Urinary bladder (tissue), 3 donors: ENCODE measurements at regions not wholly inside any gene's neighbourhood (a gene's known extent, or its start where the extent isn't known, plus 50 kb on each side); places are given as distances from the start of the nearest gene placed in this dataset.
"Not testable (repeated sequence)": the region's sequence is repeated elsewhere in the genome, so short reads cannot be mapped to it uniquely, and the experiment has no call there.

ENCODE experiments used
- DNase-seq: peaks from one replicate; pipeline ENCODE4 v3.0.0-alpha.2; 2015; ENCODE audit errors: extremely low spot score
- H3K27ac ChIP-seq: one replicate; pipeline ENCODE4 v1.5.1; 2013; ENCODE audit warnings: low read depth, mild to moderate bottlenecking, moderate library complexity
- H3K36me3 ChIP-seq: one replicate; pipeline ENCODE4 v1.6.1; 2013; ENCODE audit warnings: mild to moderate bottlenecking, moderate library complexity; ENCODE audit not compliant: insufficient read depth
- H3K4me1 ChIP-seq: one replicate; pipeline ENCODE4 v1.6.1; 2013; ENCODE audit warnings: mild to moderate bottlenecking, moderate library complexity; ENCODE audit not compliant: insufficient read depth
- H3K4me3 ChIP-seq: one replicate; pipeline ENCODE4 v1.5.1; 2013; ENCODE audit warnings: low read depth, low read length
- WGBS: extraction: QIAGEN DNeasy Blood & Tissue Kit; methylation state at CpG from one replicate; pipeline ENCODE4 v1.1.7; 2013; 5-methylcytosine and 5-hydroxymethylcytosine counted together
- donor health status: healthy with polysubstance abuse.
- donor health status: healthy.

GRCh38 chr13:61258185-61258584 lies 157.5 kb downstream of the PCDH20 start:
- Histone ChIP-seq H3K27ac (no peak overlapping the region), H3K36me3 (no peaks in the 10 kb centered on the region), H3K4me1 (no peaks in the 10 kb centered on the region), H3K4me3 (no peak overlapping the region)
- no peak for DNase-seq

DNA sequence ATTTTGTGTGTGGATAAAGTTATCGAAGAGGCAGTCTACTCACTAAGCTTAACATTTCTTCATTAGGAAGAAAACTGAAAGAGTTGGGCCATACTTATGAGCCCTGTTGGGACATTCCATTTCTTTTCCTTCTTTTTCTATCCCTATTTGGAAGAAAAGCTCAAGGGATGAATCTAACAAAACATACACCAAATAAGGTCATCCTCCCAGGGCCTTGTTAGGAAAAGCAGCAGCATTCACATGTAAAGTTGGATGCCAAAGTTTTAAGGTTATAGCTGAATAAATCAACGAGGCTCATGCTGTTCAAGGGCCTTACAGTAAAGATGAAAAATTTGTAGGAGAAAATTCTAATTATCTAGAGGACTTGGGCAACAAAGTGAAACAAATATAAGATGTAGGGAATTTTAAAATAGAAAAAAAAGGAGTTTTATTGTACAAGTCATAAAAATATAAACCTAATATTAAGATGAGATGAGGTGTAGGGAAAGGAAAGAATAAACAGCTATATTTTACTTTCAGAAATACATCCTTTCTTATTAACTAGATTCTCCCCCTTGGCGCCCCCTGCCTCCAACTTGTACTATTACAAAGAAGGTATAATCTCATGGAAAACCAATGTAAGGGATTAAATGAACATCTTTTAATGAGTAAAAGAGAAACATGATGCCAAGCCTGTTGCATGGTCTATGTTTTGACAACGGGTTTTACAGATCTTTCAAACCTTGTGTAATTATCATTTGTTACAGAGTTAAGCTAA lies 160.4 kb downstream of the PCDH20 start:
- WGBS: 60% methylated on average over 4 of the region's 4 CpGs
- H3K4me3 ChIP-seq: no peak overlapping the region
- no peaks in the 10 kb centered on the region for H3K36me3 ChIP-seq
- no peak for DNase-seq
- H3K4me1 ChIP-seq: no peaks in the 10 kb centered on the region
- no peak overlapping the region for H3K27ac ChIP-seq

- H3K27ac ChIP-seq: no peak overlapping the region
- H3K4me1 ChIP-seq: no peaks in the 10 kb centered on the region
- H3K4me3 ChIP-seq: no peak overlapping the region
- DNase-seq: no peak
- no peaks in the 10 kb centered on the region for H3K36me3 ChIP-seq
- 78% methylated on average over 3 of the region's 3 CpGs for WGBS
Measured at GRCh38 chr13:61253105-61253877, 162.4 kb downstream of the PCDH20 start.

DNA sequence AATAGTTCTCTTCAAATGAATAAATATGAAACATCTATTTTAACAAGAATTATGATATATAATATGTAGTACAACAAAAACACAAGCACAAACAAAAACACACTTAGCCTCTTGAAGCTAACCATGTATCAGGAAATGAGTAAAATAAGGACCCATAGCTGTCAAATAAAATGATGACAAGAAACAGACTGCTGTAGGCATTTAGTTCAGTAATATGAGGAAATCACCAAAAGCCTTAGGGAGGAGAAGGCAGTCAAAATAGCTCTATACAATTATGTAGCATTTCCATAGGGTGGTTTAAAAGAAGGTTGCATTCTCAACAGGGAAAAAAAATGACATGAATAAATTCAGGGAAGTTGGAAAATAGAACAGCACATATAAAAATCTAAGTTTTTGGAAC lies 163.4 kb downstream of the PCDH20 start:
- Histone ChIP-seq H3K4me3 (no peak overlapping the region), H3K4me1 (no peaks in the 10 kb centered on the region), H3K27ac (no peak overlapping the region), H3K36me3 (no peaks in the 10 kb centered on the region)
- peak; percentile 6 for DNase-seq

DNA sequence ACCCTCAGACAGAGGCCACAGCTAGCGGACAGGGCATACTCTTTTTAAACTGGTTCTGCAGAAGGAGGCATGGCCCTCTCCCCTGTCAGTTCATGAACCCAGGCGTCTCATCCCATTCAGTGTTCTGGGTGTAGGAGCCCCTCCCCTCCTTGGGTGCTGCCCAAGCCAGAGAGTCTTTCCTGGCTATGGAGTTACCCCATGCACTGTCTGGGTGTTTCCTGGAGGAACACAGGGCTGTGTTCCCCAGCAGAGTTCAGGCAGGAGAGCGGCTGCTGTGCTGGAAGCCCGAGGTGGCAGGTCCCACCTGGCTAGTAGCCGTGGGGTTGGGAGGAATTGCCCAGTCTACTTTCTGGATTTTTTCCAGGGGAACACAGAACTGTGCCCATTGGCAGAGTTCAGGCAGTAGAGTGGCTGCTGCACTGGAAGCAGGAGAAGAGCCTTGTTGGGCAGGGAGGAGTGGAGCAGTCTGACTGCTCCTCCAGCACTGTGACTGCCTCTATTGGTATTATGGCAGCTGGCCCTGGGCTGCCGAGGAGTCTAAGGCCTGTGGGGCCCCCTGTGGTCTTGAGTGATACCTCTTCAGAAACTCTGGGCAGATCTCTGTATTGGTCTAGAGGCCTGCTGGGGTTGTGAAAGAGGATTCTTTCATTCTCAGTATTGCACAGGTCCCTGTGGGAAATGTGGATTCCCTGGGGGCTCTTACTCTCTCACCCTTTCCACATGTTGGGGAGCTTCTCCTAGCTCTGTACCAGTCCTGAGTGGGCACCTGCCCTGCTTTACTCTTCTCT lies 168.3 kb downstream of the PCDH20 start:
- DNase-seq: no peak
- WGBS: 84% methylated on average over 6 of the region's 6 CpGs
- no peaks in the 10 kb centered on the region for H3K36me3 ChIP-seq
- H3K27ac ChIP-seq: no peak overlapping the region
- no peaks in the 10 kb centered on the region for H3K4me1 ChIP-seq
- no peak overlapping the region for H3K4me3 ChIP-seq

- WGBS: 70% methylated on average over 2 of the region's 2 CpGs
- Histone ChIP-seq H3K4me3 (no peak overlapping the region), H3K36me3 (no peaks in the 10 kb centered on the region), H3K27ac (no peak overlapping the region), H3K4me1 (no peaks in the 10 kb centered on the region)
- DNase-seq: no peak
Measured at GRCh38 chr13:61246351-61246750, 169.3 kb downstream of the PCDH20 start.

DNA sequence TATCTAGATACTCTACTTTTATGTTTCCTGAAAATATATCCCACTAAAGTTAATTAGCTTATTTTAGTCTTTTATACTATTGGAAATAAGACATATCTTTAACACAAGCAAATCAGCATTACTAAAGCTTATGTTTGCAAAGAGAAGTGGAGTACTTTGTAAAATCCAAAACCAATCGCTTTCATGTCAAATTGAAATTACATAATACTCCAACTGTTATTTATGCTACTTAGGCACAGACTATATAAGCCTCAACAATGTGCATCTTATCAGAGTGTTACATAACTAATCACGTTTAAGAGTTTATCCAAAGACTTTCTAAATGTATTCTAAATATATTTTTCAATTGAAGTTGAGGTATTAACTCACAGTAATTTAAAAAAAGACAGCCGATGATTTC lies 200.0 kb downstream of the PCDH20 start:
- Histone ChIP-seq H3K27ac (no peak overlapping the region), H3K4me1 (no peaks in the 10 kb centered on the region), H3K4me3 (no peak overlapping the region), H3K36me3 (peaks cover 2% of the 10 kb centered on the region)
- WGBS: 30% methylated on average over 3 of the region's 3 CpGs
- no peak for DNase-seq

DNA sequence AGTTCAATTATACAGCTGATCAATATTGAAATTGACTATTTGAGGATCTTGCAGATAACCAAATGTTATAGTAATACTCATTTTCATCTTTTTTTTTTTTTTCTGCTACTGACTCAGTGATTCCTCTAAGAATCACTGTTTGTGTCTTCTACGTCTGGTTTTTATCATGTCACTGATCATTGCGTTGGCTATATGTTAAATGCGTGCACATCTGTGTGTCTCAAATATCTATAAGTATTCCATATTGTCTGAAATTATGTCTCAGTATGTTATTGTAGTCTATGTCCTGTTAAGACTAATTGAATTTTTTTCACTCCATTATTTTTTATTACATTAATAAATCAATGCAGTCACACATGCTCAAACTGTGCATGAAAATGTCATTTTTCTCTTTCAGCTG lies 200.5 kb downstream of the PCDH20 start:
- no peak for DNase-seq
- no peak overlapping the region for H3K4me3 ChIP-seq
- WGBS: 57% methylated on average over 3 of the region's 3 CpGs
- peaks cover 2% of the 10 kb centered on the region for H3K36me3 ChIP-seq
- H3K4me1 ChIP-seq: no peaks in the 10 kb centered on the region
- no peak overlapping the region for H3K27ac ChIP-seq

- no peaks in the 10 kb centered on the region for H3K4me1 ChIP-seq
- H3K27ac ChIP-seq: no peak overlapping the region
- H3K4me3 ChIP-seq: no peak overlapping the region
- no peak for DNase-seq
- H3K36me3 ChIP-seq: peaks cover 2% of the 10 kb centered on the region
- 40% methylated on average over 4 of the region's 4 CpGs for WGBS
Measured at GRCh38 chr13:61214551-61214950, 201.1 kb downstream of the PCDH20 start.

DNA sequence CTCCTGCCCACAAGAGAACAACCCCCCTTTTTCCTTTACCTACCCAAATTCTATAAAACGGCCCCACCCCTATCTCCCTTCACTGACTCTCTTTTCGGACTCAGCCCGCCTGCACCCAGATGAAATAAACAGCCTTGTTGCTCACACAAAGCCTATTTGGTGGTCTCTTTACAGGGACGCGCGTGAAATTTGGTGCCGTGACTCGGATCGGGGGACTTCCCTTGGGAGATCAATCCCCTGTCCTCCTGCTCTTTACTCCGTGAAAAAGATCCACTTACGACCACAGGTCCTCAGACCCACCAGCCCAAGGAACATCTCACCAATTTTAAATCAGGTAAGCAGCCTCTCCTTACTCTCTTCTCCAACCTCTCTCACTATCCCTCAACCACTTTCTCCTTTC lies 209.8 kb downstream of the PCDH20 start:
- not testable (repeated sequence) for H3K4me3 ChIP-seq, H3K27ac ChIP-seq, DNase-seq, H3K36me3 ChIP-seq, H3K4me1 ChIP-seq
- 94% methylated on average over 11 of the region's 11 CpGs for WGBS

GRCh38 chr13:61204025-61204424 lies 211.6 kb downstream of the PCDH20 start:
- WGBS: 94% methylated on average over 1 of the region's 1 CpG
- no peaks in the 10 kb centered on the region for H3K4me1 ChIP-seq
- no peaks in the 10 kb centered on the region for H3K36me3 ChIP-seq

GRCh38 chr13:61202042-61202441 lies 213.6 kb downstream of the PCDH20 start:
- DNase-seq: no peak
- H3K4me1 ChIP-seq: no peaks in the 10 kb centered on the region
- H3K27ac ChIP-seq: no peak overlapping the region
- WGBS: 44% methylated on average over 1 of the region's 1 CpG
- no peak overlapping the region for H3K4me3 ChIP-seq
- H3K36me3 ChIP-seq: no peaks in the 10 kb centered on the region

More at GRCh38 chr13:61204025-61204424, 211.6 kb downstream of the PCDH20 start:
- Histone ChIP-seq H3K4me3 (no peak overlapping the region), H3K27ac (no peak overlapping the region)
- no peak for DNase-seq

DNA sequence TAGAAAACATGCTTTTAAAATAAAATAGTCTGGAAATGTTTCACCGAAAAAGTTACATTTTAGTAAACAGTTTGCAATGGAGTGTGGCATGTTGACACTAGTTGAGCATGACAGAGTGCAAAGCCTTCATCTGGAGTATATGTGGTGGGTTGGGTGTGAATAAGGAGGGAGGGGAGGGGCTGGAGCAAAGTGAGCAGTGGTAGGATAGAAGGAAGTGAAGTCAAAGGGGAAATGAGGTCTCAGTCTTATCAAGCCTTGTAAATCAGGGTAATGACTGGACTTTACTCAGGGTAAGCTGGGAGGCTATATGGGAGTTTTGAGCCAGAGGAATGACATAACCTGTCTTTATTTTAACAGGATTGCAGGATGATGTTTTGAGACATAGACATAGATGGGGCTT lies 222.8 kb downstream of the PCDH20 start:
- no peaks in the 10 kb centered on the region for H3K36me3 ChIP-seq
- 65% methylated on average over 1 of the region's 1 CpG for WGBS
- H3K4me1 ChIP-seq: no peaks in the 10 kb centered on the region
- no peak overlapping the region for H3K4me3 ChIP-seq
- H3K27ac ChIP-seq: no peak overlapping the region
- no peak for DNase-seq

DNA sequence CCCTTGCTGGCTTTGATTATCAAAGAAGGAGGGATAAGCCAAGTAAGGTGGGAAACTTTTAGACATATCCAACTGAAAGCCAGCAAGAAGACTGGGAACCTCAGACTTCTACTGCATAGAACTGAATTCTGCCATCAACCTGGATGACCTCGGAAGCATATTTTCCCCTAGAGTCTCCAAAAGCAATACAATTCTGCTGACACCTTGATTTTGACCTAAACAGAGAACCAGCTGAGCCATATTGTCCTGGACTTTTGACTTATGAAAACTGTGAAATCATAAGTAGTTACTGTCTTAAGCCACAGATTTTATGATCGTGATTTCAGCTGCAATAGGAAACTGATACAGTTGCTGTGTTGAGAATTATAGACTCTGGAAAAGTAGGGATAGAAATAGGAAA lies 227.6 kb downstream of the PCDH20 start:
- H3K4me1 ChIP-seq: no peaks in the 10 kb centered on the region
- H3K36me3 ChIP-seq: no peaks in the 10 kb centered on the region
- 93% methylated on average over 2 of the region's 2 CpGs for WGBS

More for the DNA sequence above, 227.6 kb downstream of the PCDH20 start:
- Histone ChIP-seq H3K27ac (no peak overlapping the region), H3K4me3 (no peak overlapping the region)
- no peak for DNase-seq
